GM23338 (cell line): ENCODE measurements at regions not wholly inside any gene's neighbourhood (a gene's known extent, or its start where the extent isn't known, plus 50 kb on each side); places are given as distances from the start of the nearest gene placed in this dataset.

ENCODE experiments used
- CTCF ChIP-seq, 2 experiments: fragments of 200-600 bp in 1 of 2; sonication (generic) in 1 of 2; conservative IDR thresholded peaks; 2 replicates each; pipeline versions ENCODE4 v1.5.1 to v1.6.1; 2016 to 2017; ENCODE audit warnings: antibody characterized with exemption in 2 of 2, low read depth in 2 of 2, mild to moderate bottlenecking in 2 of 2, moderate library complexity in 1 of 2
- EZH2 ChIP-seq: fragments of 200-600 bp; sonication (generic); IDR thresholded peaks from one replicate; pipeline ENCODE4 v1.8.0; 2017; ENCODE audit warnings: antibody characterized with exemption, mild to moderate bottlenecking, low read depth; ENCODE audit not compliant: unreplicated experiment
- EZH2phosphoT487 ChIP-seq: fragments of 200-600 bp; sonication (generic); IDR thresholded peaks from one replicate; pipeline ENCODE4 v1.8.1; 2018; ENCODE audit warnings: antibody characterized with exemption; ENCODE audit not compliant: unreplicated experiment
- POLR2AphosphoS5 ChIP-seq: IDR thresholded peaks from 2 replicates; pipeline ENCODE4 v1.6.1; 2016; ENCODE audit warnings: antibody characterized with exemption, low read depth
- ZNF462 ChIP-seq: fragments of 250-450 bp; sonication (Bioruptor Pico); IDR thresholded peaks from 2 replicates; pipeline ENCODE4 v1.5.0; 2020; ENCODE audit warnings: mild to moderate bottlenecking, moderate library complexity

GRCh38 chr2:181240844-181241243, 216.3 kb upstream of the ITGA4 start:
- TF ChIP-seq CTCF (conservative IDR thresholded peaks at IDR 0.05; ENCODE audit: low read depth in 2 of 2) = no peak
- TF ChIP-seq EZH2 = no peak
- TF ChIP-seq ZNF462 (CRISPR knock-in tag) = no peak
- TF ChIP-seq POLR2AphosphoS5 = no peak
- TF ChIP-seq EZH2phosphoT487 = no peak
